H9 (cell line): ENCODE measurements at regions not wholly inside any gene's neighbourhood (a gene's known extent, or its start where the extent isn't known, plus 50 kb on each side); places are given as distances from the start of the nearest gene placed in this dataset.

Experiments
- DNase-seq: peaks from one replicate; pipeline ENCODE4 v3.0.0-alpha.2; 2017
- H2AFZ ChIP-seq: one replicate; pipeline ENCODE4 v1.6.1; 2013; ENCODE audit warnings: mild to moderate bottlenecking, low read length, control low read depth, moderate library complexity
- H2AK5ac ChIP-seq: 2 replicates; pipeline ENCODE4 v1.6.1; 2013; ENCODE audit warnings: low read length, control low read depth, mixed read lengths; ENCODE audit not compliant: insufficient read length
- H2BK120ac ChIP-seq: one replicate; pipeline ENCODE4 v1.6.1; 2013; ENCODE audit warnings: low read depth, mild to moderate bottlenecking, low read length, control low read depth, inconsistent platforms; ENCODE audit not compliant: poor library complexity, severe bottlenecking
- H2BK12ac ChIP-seq: 2 replicates; pipeline ENCODE4 v1.6.1; 2013; ENCODE audit warnings: low read length, control low read depth, mixed read lengths, low read depth; ENCODE audit not compliant: insufficient read length
- H2BK15ac ChIP-seq: 2 replicates; pipeline ENCODE4 v1.6.1; 2013; ENCODE audit warnings: low read depth, low read length, control low read depth
- H2BK20ac ChIP-seq: one replicate; pipeline ENCODE4 v1.6.1; 2013; ENCODE audit warnings: low read depth, mild to moderate bottlenecking, low read length, control low read depth, inconsistent platforms; ENCODE audit not compliant: poor library complexity, severe bottlenecking
- H2BK5ac ChIP-seq: 2 replicates; pipeline ENCODE4 v1.6.1; 2013; ENCODE audit warnings: low read length, control low read depth, mixed read lengths; ENCODE audit not compliant: insufficient read length
- H3K14ac ChIP-seq: 2 replicates; pipeline ENCODE4 v1.6.1; 2013; ENCODE audit warnings: low read length, control low read depth; ENCODE audit not compliant: insufficient read depth
- H3K18ac ChIP-seq: 2 replicates; pipeline ENCODE4 v1.6.1; 2013; ENCODE audit warnings: low read depth, mild to moderate bottlenecking, mixed read lengths, low read length, control low read depth; ENCODE audit not compliant: insufficient read length
- H3K23ac ChIP-seq: 2 replicates; pipeline ENCODE4 v1.6.1; 2013; ENCODE audit warnings: low read length, control low read depth, mixed read lengths, low read depth; ENCODE audit not compliant: insufficient read length
- H3K23me2 ChIP-seq: 2 replicates; pipeline ENCODE4 v1.6.1; 2013; ENCODE audit warnings: low read depth, mild to moderate bottlenecking, mixed read lengths, low read length, control low read depth; ENCODE audit not compliant: insufficient read length, poor library complexity, severe bottlenecking
- H3K27ac ChIP-seq: 2 replicates; pipeline ENCODE4 v1.5.1; 2013; ENCODE audit warnings: low read length, control low read depth, mixed read lengths, low read depth; ENCODE audit not compliant: insufficient read length
- H3K27me3 ChIP-seq: 2 replicates; pipeline ENCODE4 v1.6.1; 2013; ENCODE audit warnings: low read length, control low read depth, inconsistent platforms; ENCODE audit not compliant: insufficient read depth
- H3K4ac ChIP-seq: 2 replicates; pipeline ENCODE4 v1.6.1; 2013; ENCODE audit warnings: low read depth, mild to moderate bottlenecking, control low read depth, inconsistent platforms, low read length, moderate library complexity
- H3K4me1 ChIP-seq: 2 replicates; pipeline ENCODE4 v1.6.1; 2013; ENCODE audit warnings: low read length, control low read depth, inconsistent platforms; ENCODE audit not compliant: insufficient read depth
- H3K4me2 ChIP-seq: 2 replicates; pipeline ENCODE4 v1.6.1; 2013; ENCODE audit warnings: low read length, control low read depth, mixed read lengths; ENCODE audit not compliant: insufficient read length, insufficient read depth
- H3K56ac ChIP-seq: 2 replicates; pipeline ENCODE4 v1.6.1; 2013; ENCODE audit warnings: low read depth, mild to moderate bottlenecking, mixed read lengths, low read length, control low read depth; ENCODE audit not compliant: insufficient read length
- H3K79me1 ChIP-seq: 2 replicates; pipeline ENCODE4 v1.6.1; 2013; ENCODE audit warnings: low read depth, mild to moderate bottlenecking, moderate library complexity, low read length, control low read depth, inconsistent platforms; ENCODE audit not compliant: insufficient read depth, poor library complexity, severe bottlenecking
- H3K79me2 ChIP-seq: 2 replicates; pipeline ENCODE4 v1.6.1; 2013; ENCODE audit warnings: low read length, control low read depth, inconsistent platforms; ENCODE audit not compliant: insufficient read depth
- H3K9ac ChIP-seq: 2 replicates; pipeline ENCODE4 v1.6.1; 2013; ENCODE audit warnings: low read length, control low read depth, mixed read lengths; ENCODE audit not compliant: insufficient read length; ENCODE audit errors: extremely low read depth
- H3K9me3 ChIP-seq: one replicate; pipeline ENCODE4 v1.6.1; 2013; ENCODE audit warnings: low read depth, low read length, inconsistent platforms; ENCODE audit not compliant: control insufficient read depth
- H3T11ph ChIP-seq: one replicate; pipeline ENCODE4 v1.6.1; 2013; ENCODE audit warnings: mild to moderate bottlenecking, low read length, control low read depth, inconsistent platforms
- H4K20me1 ChIP-seq: one replicate; pipeline ENCODE4 v1.6.1; 2013; ENCODE audit not compliant: control insufficient read depth, insufficient read length, insufficient read depth
- H4K5ac ChIP-seq: 2 replicates; pipeline ENCODE4 v1.6.1; 2013; ENCODE audit warnings: low read depth, mild to moderate bottlenecking, mixed read lengths, low read length, control low read depth; ENCODE audit not compliant: insufficient read length
- H4K8ac ChIP-seq: replicated peaks from 2 replicates; pipeline ENCODE4 v1.6.1; 2013; ENCODE audit warnings: low read length, control low read depth, mixed read lengths, low read depth; ENCODE audit not compliant: insufficient read length
- H4K91ac ChIP-seq: 2 replicates; pipeline ENCODE4 v1.6.1; 2013; ENCODE audit warnings: low read depth, mild to moderate bottlenecking, moderate library complexity, mixed read lengths, low read length, control low read depth; ENCODE audit not compliant: insufficient read length
- H3K27ac Mint-ChIP-seq, 3 experiments: 2 replicates in 2 of 3; 3 replicates in 1 of 3; pipeline ENCODE4 v1.8.0; 2020 to 2021; ENCODE audit warnings: mixed read lengths in 3 of 3, mild to moderate bottlenecking in 1 of 3, moderate library complexity in 1 of 3
- H3K27me3 Mint-ChIP-seq: 2 replicates; pipeline ENCODE4 v1.8.0; 2021; ENCODE audit warnings: low read depth, mild to moderate bottlenecking, moderate library complexity, mixed read lengths
- H3K36me3 Mint-ChIP-seq, 3 experiments: 2 replicates in 2 of 3; 3 replicates in 1 of 3; pipeline ENCODE4 v1.8.0; 2020 to 2021; ENCODE audit warnings: low read depth in 3 of 3, mixed read lengths in 3 of 3; ENCODE audit not compliant: insufficient read depth in 1 of 3
- H3K4me1 Mint-ChIP-seq, 2 experiments: 2 replicates each; pipeline ENCODE4 v1.8.0; 2020; ENCODE audit warnings: mixed read lengths in 2 of 2
- H3K4me3 Mint-ChIP-seq, 2 experiments: 2 replicates in 1 of 2; 3 replicates in 1 of 2; pipeline ENCODE4 v1.8.0; 2020 to 2021; ENCODE audit warnings: mild to moderate bottlenecking in 2 of 2, mixed read lengths in 2 of 2, moderate library complexity in 1 of 2
- H3K9me3 Mint-ChIP-seq, 2 experiments: 2 replicates in 1 of 2; 3 replicates in 1 of 2; pipeline ENCODE4 v1.8.0; 2020; ENCODE audit warnings: mild to moderate bottlenecking in 2 of 2, mixed read lengths in 2 of 2, moderate library complexity in 1 of 2
- CTCF ChIP-seq: fragments of 200-600 bp; sonication (generic); conservative IDR thresholded peaks from 3 replicates; pipeline ENCODE4 v1.8.0; 2021; ENCODE audit warnings: antibody characterized with exemption, mild to moderate bottlenecking
- WGBS: extraction: QIAGEN DNeasy Blood & Tissue Kit; methylation state at CpG from one replicate; pipeline ENCODE4 v1.1.7; 2013; ENCODE audit warnings: missing lambda C conversion rate, low lambda C conversion rate, mixed read lengths; ENCODE audit not compliant: insufficient read length; ENCODE audit errors: extremely low coverage; 5-methylcytosine and 5-hydroxymethylcytosine counted together

DNA sequence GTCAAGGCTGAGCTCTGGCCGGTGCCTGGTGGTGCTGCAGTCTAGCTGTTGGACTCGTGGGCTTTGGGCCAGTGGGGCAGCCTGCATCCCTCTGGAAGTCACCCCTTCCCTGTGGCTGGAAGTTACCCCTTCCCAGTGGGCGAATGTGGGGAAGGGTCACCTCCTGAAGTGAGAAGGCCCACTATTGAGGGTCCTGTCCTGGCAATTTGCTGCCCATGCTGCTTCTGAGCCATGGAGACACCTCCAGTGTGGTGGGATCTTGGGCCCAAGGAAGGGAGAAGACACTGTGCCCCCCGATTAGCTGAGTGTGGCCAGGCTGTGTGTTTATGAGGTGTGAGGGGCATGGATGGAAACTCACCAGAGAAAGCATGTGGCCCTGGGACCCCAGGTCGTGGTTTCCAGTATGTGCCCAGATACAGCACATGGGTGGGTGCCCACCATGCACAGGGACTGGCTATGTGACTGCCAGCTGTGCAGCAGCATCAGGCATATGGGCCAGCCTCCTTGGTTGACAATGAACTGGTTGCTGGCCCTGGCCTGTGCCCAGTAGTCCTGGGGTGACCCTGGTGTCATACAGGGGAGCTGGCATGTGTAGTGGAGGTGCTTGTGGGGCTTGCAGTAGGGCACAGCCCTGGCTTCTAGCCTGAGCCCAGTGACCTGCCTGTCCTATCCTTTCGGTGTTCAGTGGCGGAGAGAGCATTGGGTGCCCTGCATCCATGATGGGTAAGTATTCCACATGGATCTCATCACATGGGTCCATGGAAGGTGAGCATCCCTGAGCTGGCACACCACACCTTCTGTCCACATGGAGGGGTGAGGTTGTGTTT lies 221.2 kb downstream of the SNRPN start:
- no peak overlapping the region for H3K4me3 Mint-ChIP-seq
- no peak overlapping the region for H3K4ac ChIP-seq
- H2BK20ac ChIP-seq = no peak overlapping the region
- no CpG with 5 or more reads among the region's 7 CpGs for WGBS
- H4K20me1 ChIP-seq = no peaks in the 10 kb centered on the region
- no peak overlapping the region for H3K27ac Mint-ChIP-seq
- H3K79me2 ChIP-seq = no peaks in the 10 kb centered on the region
- H4K5ac ChIP-seq = no peak overlapping the region
- no peak overlapping the region for H4K91ac ChIP-seq
- no peak overlapping the region for H4K8ac ChIP-seq
- H3K9ac ChIP-seq = no peak overlapping the region
- no peak overlapping the region for H3K27ac ChIP-seq
- H3K4me1 Mint-ChIP-seq = no peaks in the 10 kb centered on the region
- no peak overlapping the region for H3K4me2 ChIP-seq
- H3K18ac ChIP-seq = no peak overlapping the region
- no peak overlapping the region for H3K56ac ChIP-seq
- H2AK5ac ChIP-seq = no peak overlapping the region
- peaks cover 75% of the 10 kb centered on the region for H3K9me3 ChIP-seq
- H3K9me3 Mint-ChIP-seq = peaks cover 77 to 93% of the 10 kb centered on the region in 2 experiments
- H2BK120ac ChIP-seq = no peak overlapping the region
- no peak overlapping the region for H3K14ac ChIP-seq
- H3T11ph ChIP-seq = no peak overlapping the region
- peaks cover 10 to 19% (median 15%) of the 10 kb centered on the region in 3 experiments; a peak in 6 of 7 replicates for H3K36me3 Mint-ChIP-seq
- peak; percentile 17 for DNase-seq
- no peaks in the 10 kb centered on the region for H3K23me2 ChIP-seq
- no peak overlapping the region for H2AFZ ChIP-seq
- peaks cover 4% of the 10 kb centered on the region; the same call in 1 of the 2 replicates for H3K27me3 Mint-ChIP-seq
- H2BK12ac ChIP-seq = no peak overlapping the region
- H3K79me1 ChIP-seq = no peaks in the 10 kb centered on the region
- no peak overlapping the region for H2BK15ac ChIP-seq
- H3K27me3 ChIP-seq = no peaks in the 10 kb centered on the region
- no peak overlapping the region for H3K23ac ChIP-seq
- no peak overlapping the region for H2BK5ac ChIP-seq
- TF ChIP-seq CTCF = no peak
- H3K4me1 ChIP-seq = no peaks in the 10 kb centered on the region
